Mucosa of gallbladder (tissue), 1 donor: ENCODE measurements at regions not wholly inside any gene's neighbourhood (a gene's known extent, or its start where the extent isn't known, plus 50 kb on each side); places are given as distances from the start of the nearest gene placed in this dataset.
"Not testable (repeated sequence)": the region's sequence is repeated elsewhere in the genome, so short reads cannot be mapped to it uniquely, and the experiment has no call there.

Source experiments
- DNase-seq: peaks from one replicate; pipeline ENCODE4 v3.0.0-alpha.2; 2020; ENCODE audit warnings: low spot score
- donor health status: DM: no; HTN: no; CAD: no.

DNA sequence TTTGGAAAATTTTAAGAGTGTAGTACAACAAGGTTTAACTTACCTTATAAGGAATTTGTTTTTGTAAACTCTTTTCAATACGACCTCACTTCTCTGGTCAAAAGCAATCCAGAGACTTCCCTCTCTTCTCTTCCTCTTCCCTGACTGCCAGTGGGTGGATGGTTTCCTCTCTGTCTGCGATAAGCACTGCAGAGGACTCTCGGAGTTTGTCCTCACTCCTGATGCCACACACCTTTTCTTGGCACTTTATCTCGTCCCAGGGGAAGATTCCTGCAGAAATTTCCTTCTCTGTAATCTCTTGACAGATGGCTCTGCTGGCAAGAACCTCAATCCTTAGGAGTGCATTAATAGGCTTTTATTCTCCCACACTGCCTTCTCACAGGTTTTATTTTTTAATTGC, 641.6 kb downstream of the NR2F1-AS1 start:
- peak; percentile 36 for DNase-seq

DNA sequence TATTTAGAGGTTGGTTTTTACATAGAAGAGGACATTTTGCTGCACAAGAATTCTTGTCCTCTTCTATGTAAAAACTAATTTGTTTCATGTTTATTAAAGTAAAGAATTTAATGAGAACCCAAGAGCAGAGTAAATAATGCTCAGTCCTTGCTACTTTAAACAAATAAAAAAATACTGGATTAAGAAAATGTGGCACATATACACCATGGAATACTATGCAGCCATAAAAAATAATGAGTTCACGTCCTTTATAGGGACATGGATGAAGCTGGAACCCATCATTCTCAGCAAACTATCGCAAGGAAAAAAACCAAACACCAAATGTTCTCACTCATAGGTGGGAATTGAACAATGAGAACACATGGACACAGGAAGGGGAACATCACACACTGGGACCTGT, 643.6 kb downstream of the NR2F1-AS1 start:
- not testable (repeated sequence) for DNase-seq

DNA sequence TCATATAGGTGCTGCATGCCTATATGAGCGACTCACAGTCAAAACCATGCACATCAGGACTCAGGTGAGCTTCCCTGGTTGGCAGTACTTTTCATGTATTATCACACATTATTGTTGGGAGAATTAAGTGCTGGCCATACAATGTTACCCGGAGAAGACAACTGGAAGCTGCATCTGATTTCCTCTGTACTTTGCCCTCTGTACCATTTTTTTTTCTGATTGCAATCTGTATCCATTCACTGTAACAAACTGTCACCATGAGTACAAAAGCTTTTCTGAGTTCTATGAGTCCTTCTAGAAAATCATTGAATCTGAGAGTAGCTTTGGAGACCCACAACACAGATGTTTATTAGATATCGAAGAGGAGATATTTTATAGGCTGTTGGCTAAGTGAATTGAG, 651.0 kb downstream of the NR2F1-AS1 start:
- DNase-seq: no peak

DNA sequence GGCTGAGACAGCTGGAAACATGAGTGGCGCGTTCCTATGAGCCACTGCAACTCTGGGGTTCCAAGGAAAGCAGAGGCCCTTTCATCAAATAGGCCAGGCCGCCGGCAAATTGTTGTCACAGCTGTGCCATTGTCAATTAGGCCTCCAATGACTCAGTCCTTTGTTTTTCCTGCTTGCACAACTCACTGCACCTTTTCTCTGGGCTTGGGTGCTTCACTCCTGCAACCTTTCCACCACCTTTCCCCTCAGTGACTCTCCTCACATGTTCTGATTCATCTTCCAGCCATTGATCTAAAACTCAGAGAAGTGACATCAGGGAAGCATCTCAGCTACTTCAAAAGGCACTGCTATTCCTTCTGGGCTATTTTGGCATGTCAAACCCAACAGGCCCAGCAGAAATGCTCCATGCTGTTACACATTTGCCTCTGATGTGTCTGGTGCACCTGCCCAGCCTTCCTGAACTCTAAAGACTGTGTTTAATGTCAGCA, 653.7 kb downstream of the NR2F1-AS1 start:
- peak; percentile 62 for DNase-seq

DNA sequence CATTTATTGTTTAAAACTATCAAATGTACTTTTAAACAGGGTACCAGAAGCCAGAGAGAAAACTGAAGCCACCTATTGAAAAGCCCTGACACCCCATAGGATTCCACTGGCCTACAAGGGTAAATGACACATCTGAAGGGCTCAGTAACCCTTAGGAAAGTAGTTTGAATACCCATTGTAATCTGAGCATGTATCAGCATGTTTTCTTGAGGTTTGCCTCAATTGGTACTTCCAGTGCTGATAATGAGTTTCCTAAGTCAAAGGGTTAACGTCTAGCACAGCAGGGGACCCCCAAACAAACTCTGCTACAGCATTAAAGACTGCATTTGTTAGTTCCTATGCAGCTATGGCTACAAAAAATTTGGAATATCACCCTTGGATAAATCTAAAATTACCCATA, 657.1 kb downstream of the NR2F1-AS1 start:
- DNase-seq: no peak

DNA sequence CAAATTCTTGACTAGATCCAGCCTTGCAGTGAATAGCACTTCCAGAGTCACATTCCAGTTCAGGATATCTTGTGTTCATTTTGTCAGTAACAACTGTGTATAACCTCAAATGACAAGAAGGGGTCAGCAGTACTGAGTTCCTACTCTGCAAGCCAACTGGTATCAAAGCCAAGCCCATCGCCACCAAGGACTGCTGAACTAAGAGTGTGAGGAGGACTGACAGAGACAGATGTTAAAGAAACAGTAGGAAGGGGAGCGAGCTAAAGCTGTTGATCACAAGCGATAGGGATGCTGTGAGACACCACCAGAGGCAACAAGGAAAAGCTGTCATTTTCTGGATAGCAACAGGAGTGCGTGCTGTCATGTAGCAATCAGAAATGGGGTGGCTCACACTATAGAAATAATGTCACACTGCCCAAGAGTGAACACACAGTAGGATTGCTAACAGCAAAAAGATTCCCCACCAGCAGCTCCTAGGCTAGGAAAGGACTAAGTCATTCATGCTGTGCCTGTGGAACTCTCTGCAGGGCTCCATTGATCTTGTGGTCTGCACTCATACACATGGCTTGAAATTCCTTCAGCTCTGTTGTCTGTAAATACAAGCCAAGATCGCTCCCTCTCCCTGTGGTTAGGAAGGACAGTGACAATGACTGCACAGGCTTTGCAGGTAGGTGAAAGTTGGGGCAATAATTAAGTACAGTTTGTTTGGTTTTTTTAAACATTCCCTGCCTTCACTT, 658.6 kb downstream of the NR2F1-AS1 start:
- DNase-seq: no peak

DNA sequence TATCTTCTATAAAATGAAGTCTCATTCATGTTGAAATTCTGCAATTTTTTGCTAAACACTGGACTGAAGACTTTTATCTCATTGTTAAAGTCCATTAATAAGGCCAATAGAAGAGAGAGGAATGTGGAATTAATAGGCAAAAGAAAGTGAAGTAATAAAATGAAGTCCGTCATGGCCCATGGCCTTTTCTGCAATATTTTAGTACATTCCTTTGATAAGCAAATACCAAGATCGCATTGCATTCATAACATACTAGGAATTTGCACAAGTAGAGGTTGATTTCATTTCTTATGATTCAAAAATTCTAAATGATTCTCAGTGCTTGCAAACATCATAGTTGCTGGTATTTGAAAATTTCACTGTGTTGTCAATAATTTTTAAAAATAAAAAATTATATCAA, 664.0 kb downstream of the NR2F1-AS1 start:
- DNase-seq: no peak

DNA sequence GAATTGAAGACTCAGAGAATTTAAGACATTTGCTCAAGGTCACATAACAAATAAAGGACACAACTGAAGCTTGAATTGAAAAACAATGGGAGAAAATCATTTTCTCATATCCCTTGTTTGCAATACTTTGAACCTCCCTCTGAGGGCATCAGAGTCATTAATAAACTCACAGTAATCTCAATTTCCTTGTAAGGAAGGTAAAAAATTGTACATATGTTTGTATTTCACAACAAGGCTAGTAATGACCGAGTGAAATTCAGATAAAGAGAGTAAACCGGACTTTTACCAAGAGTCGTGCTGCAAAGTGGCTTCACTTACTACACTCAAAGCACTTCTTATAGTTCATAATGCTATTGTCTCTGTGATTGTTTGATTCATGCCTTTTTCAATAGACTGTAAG, 665.0 kb downstream of the NR2F1-AS1 start:
- DNase-seq: no peak

DNA sequence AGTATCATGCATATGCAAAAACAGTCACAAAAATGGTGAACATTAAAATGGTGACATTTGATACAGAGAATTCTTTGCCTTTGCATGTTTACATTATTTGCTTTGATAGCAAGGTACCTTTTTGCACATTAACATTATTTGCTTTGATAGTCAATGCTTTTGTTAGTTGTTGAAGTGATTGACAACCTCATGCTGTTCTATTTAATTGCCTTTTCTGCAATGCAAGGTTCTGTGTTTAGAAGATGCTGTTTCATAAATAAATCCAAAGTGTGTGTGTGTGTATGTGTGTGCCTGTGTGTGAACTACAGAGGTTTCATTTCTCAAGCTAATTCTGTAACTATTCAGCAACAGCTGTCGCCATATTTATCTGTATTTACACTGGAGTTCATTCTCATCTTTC, 668.7 kb downstream of the NR2F1-AS1 start:
- DNase-seq: no peak

DNA sequence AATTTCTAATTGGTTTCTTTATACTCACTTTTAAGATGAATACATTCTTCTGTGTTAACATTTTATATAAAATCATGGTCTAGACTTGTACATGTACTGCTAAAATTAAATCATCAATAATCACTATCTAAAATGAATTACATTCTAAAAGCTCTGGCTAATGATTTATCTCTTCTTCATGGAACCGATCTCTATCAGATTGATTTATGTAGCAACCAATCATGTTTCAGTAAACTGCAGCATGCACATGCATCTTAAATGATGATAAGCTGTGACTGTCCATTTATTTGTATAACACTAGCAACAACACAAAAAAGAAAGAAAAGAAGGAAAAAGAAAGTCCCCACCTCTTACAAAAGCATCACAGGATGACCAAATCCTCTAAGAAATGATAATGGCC, 669.2 kb downstream of the NR2F1-AS1 start:
- DNase-seq: no peak

DNA sequence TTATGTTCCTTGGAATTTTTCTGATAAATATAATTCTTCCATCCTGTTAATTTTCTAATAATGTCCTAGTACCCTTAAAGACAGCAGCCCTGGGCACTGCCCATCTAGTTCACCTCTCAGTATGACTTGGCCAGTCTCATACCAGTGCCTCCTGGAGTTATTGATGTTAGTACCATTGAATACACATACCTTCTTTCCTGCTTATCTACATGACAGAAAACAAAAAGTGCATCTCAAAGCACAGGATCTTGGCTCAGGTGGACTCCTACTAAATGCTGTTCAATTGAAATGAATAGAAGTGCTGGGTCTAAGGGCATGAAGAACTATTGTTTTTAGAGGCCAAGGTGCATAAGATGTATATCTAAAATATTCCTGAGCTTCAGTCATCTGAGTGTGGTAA, 669.7 kb downstream of the NR2F1-AS1 start:
- DNase-seq: no peak

DNA sequence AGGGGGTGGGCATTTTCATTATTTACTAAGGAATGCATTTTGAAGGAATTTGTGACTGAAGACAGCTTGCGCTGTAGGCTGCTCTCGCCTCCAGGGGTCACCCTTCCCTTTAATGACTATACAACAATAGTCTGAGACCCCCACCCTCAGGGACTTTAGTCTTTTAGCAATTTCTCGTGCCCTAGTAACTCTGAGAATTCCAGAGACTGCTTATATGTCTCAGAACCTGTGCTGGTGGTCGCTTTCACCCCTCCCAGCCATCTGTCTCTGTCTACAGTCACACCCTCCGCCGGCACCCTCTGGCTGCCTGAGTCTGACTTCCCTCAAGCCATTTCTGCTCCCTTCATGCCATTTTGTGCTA, 671.4 kb downstream of the NR2F1-AS1 start:
- no peak for DNase-seq

DNA sequence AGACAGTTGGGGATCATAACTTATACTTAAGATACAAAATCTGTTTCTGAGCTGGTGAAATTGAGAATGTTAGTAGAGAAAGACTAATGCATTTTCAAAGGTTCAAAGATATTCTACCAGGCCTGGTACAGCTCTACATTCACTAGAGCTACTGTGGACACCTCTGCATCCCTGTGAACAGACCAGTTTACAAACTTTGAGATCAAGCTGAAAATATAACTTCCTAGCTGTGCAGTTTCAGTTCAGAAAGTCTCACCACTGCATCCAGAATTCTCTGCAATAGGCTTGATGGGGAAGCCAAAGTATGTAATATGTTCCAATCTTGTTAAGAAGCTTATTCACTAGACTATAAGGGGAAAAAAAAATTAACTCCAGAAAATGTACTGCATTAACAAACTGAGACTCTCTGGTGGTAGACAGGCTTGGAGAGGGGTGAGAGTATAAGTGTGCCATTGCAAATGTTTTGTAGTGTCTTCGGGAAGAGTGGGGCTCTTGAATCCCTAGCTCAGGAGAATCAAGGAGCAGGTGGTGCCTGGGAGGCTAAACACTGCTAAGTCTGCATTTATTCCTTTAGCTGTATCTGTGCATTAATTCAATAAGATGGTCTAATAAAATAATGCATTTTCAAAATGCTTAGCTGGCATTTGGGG, 671.9 kb downstream of the NR2F1-AS1 start:
- no peak for DNase-seq

DNA sequence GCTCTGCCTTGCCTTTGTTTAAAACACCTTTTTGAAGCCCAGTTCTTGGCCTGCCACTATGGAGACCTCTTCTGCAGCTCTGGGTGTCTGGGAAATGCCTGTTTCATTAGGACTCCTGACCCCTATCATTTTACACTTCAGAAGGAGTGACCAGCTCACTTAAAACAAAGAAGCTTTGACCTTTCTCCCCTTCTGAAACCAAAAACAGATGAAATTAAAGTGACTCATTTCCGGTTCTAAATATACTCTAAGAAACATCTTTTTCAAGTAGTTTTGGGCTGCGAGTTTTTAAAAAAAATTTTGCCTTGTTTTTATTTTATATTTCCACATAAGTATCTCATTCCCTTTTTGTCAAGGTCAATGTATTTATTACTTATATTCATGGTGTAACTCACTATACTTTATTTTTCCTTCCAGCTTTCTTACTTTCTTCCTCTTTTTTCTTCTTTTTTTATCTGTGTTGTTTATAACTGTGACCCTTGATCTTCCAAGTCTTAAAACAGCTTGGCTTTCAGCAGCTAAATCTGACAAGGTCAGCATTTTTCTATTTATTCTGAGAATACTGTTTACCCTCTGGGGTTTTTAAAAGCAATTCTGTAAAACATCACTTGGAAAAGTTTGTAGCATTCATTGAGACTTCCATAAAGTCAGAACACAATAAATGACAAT, 672.9 kb downstream of the NR2F1-AS1 start:
- DNase-seq: no peak

DNA sequence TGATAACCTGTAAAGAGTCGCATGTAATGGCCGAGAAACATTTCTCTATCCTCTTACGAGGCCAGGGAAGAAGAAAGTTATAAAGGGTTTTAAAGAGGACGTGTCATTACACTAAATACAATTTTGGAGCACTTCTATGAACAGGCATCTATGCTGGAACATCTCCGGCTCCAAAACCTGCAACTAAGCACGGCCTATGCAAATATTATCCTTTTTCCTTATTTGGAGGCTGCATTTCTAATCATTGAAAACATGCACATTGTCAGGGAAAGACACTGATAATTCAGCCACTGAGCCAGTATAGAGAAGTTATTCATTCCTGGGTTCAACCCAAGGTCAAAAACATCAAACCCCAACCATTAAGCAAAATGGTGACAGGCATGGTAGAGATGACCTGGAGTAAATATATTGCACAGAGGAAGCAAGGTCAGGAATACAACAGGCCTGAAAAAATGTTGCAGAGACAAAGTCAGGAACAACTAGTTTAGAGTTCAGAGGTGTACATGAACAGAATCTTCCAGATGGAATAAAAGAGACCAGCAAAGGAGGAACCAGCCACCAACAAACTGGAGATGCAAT, 674.1 kb downstream of the NR2F1-AS1 start:
- DNase-seq: no peak

DNA sequence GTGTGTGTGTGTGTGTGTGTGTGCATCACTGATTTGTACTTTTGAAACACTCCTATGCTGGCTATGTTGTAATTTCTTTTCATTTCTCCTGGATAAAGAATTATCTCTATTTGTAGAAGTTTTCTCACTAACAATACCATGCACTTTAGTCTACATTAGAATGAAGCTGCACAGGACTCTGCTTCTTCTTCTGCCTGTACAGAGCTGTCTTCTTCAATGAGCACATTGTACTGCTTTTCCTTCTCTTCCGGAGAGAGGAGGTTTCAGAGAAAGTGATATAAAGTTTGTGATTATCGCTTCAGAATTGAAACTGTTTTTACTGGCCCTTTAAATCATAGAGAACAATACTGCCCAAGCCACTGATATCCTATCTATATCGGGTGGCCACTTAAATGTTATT, 677.0 kb downstream of the NR2F1-AS1 start:
- no peak for DNase-seq

DNA sequence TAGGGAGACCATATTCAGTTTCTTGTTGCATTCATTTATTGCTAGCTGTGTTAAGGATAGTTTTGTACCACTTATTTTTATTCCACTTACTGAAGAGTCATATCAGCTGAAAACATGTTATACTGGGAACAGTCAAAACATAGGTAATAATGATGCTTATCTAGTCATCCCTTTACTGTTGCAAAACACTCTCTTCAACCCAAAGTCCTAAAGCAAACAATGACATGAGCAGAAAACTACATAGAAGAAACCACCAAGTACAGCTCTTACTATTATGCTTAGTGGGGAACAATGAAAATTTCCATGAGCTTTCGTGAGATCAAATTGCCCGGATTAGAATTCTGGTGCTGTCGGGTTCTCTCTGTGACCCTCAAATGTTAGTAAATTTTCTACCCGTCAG, 681.4 kb downstream of the NR2F1-AS1 start:
- no peak for DNase-seq

DNA sequence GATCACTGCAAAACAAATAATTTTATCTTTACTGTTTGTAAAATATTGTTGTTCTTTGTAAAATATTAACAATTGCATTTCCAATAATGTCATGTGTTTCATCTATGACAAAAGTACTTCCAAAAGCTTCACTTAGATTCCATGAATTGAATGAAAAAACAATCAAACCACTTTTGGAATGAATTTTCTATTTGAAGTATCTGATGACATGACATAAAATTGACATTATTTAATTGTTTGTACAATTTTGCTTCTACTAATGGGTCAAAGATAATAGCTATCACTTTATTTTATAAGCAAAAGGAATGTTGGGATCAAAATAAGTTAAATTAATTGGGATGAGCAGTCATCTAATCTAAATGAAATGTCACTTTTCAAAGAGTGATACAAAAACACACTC, 684.3 kb downstream of the NR2F1-AS1 start:
- DNase-seq: no peak

DNA sequence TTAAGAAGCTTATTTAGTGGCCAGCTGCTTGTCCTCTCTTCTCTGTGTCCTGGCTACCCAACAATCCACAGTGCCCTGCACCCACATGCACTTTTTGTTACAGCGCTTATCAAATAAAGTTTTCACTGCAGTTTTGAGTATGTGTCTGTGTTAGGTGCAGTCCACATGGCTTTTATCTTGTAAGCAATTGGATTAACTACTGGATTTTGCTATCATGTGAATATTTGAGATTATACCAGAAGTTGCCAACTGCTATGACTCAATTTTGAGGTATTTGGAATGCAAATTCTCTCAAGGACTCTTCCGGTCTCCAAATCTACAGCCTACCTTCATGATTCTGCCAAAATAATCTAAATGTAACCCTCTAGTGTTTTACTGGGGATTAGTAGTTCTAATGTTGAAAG, 690.2 kb downstream of the NR2F1-AS1 start:
- DNase-seq: no peak

DNA sequence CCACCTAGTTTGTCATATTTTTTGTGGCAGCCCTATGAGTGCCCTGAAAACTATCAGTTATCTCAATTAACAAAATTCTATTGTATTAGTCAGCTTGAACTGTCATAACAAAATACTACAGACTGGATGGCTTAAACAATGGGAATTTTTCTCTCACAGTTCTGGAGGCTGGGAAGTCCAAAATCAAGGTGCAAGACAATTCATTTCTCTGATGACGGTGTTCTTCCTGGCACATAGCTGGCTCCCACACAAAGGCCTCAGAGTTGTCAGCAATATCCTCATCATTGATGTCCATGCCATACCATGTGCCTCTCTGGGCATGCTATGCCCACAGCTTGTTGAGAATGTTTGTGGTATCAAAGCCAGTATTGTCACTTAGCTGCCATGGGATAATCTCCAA, 691.9 kb downstream of the NR2F1-AS1 start:
- no peak for DNase-seq

DNA sequence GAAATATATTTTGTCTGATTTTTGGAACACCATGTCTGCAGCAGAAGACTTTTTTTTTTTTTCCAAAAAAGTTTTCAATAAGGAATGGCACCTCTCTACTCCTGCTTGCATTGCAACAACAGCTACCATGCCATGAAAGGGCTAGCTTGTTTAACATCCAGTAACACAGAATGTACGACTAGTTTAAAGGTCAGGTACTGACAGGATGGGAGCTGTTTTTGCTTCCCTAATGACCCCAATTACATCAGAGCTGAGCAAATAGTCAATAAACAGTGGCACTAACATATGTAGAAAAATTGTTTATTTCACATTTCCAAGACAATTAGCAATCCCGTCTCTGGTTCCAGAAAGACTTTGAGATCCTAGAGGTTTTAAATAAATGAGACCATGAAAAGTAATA, 693.8 kb downstream of the NR2F1-AS1 start:
- DNase-seq: no peak

DNA sequence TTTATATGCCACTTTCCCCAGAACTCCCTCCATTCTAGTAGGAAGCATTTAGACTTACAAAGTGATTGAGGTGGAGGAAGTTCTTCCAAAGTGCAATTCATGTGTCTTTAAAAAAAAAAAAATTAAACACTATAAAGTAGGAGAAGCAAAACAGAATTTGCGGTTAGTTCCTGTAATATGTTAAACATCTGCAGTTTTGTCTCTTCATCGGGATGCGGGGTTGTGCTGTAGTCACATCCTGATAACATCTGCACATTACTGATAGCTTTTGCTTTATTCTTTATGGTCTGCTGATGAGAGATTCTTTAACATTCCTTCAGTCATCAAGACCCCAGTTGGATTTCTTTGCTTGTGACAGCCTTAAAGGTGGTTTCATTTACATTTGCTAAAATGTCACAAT, 694.3 kb downstream of the NR2F1-AS1 start:
- no peak for DNase-seq

DNA sequence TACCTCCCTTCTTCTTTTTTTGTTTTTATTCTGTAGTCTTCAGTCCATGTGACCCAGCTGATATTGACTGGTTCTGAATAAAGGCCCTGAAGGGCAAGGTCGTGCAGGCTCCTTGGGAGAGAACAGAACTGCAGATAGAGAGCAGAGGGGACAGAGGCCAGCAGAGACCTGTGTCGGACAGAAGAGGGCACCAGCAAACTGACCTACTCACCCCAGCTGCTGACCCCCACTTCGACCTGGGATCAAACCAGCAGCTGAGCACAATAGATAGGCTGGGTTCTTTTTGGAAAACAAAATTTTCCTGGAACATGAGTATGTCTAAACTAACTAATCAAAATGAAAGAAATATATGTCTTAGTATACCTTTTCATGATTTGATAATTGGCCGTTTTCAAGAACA, 695.1 kb downstream of the NR2F1-AS1 start:
- no peak for DNase-seq
